Naive thymus-derived CD8-positive, alpha-beta T cell (primary cell): ENCODE measurements at regions not wholly inside any gene's neighbourhood (a gene's known extent, or its start where the extent isn't known, plus 50 kb on each side); places are given as distances from the start of the nearest gene placed in this dataset.

Experiments
- ATAC-seq, 2 donors: fragments of 150-1000 bp; cut with Tn5 transposase in 1 of 2; sonication (Bioruptor Pico), chemical (Tn5 transposase) in 1 of 2; 1 replicate in 1 of 2; 2 replicates in 1 of 2; pipeline ENCODE4 v1.10.0; 2021; ENCODE audit warnings: mild to moderate bottlenecking in 2 of 2, moderate library complexity in 2 of 2
- POLR2A ChIA-PET: fragments of 350-600 bp; sonication (Branson Sonifier 250); formaldehyde crosslinking; loops from one replicate; lab custom pipeline; 2021; ENCODE audit warnings: antibody characterized with exemption; lab: Charles Lee
- DNase-seq, 10 donors: peaks; one replicate each; pipeline versions ENCODE4 v3.0.0 to v3.0.0-alpha.2; 2020 to 2022
- H3K27ac Mint-ChIP-seq, 10 donors: one replicate each; pipeline ENCODE4 v1.8.0; 2020 to 2022; ENCODE audit warnings: mild to moderate bottlenecking in 10 of 10, mixed read lengths in 10 of 10, moderate library complexity in 4 of 10, inconsistent platforms in 1 of 10
- H3K27me3 Mint-ChIP-seq, 5 donors: one replicate each; pipeline ENCODE4 v1.8.0; 2021 to 2022; ENCODE audit warnings: mixed read lengths in 5 of 5
- H3K36me3 Mint-ChIP-seq, 3 donors: one replicate each; pipeline ENCODE4 v1.8.0; 2020 to 2022; ENCODE audit warnings: mixed read lengths in 3 of 3, mild to moderate bottlenecking in 2 of 3, inconsistent platforms in 1 of 3
- H3K4me1 Mint-ChIP-seq, 4 donors: one replicate each; pipeline ENCODE4 v1.8.0; 2021 to 2022; ENCODE audit warnings: mixed read lengths in 4 of 4
- H3K4me3 Mint-ChIP-seq, 10 donors: one replicate each; pipeline ENCODE4 v1.8.0; 2020 to 2022; ENCODE audit warnings: mild to moderate bottlenecking in 10 of 10, mixed read lengths in 10 of 10, moderate library complexity in 6 of 10, inconsistent platforms in 1 of 10
- H3K9me3 Mint-ChIP-seq, 9 donors: one replicate each; pipeline ENCODE4 v1.8.0; 2020 to 2022; ENCODE audit warnings: mixed read lengths in 9 of 9, mild to moderate bottlenecking in 3 of 9, inconsistent platforms in 1 of 9, moderate library complexity in 1 of 9

DNA sequence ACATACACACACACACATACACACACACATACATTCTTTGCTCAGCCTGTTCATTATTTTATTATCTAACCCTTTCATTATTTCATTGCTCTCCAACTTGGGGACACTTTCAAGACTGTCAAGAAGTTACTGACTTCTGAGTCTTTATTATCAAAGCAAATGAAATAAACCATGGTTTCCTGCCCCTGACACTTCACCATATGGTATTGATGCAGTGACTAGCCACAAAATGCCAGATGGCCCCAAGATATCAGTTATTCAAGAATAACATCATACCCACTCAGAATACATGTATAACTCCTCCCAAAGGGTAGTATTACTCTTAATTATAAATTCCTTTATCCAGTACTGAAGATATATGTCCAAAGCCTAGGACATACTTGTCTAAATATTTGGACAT is 197.3 kb downstream of the MRPL39 start:
- Mint-ChIP-seq H3K27ac (no peak overlapping the region), H3K4me3 (no peak overlapping the region)
- ATAC-seq: no peak

DNA sequence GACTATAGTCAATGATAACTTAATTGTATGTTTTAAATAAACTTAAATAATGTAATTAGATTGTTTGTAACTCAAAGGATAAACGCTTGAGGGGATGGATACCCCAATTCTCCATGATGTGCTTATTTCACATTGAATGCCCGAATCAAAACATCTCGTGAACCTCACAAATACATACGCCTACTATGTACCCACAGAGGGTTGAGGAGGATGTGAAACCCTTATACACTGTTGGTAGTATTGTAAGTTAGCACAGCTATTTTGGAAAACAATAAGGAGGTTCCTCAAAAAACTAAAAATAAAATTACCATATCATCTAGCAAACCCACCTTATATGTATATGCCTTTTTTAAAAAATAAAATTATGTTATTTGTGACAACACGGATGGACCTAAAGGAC is 198.6 kb downstream of the MRPL39 start:
- DNase-seq (no peak), ATAC-seq (no peak)
- Mint-ChIP-seq H3K4me1 (peaks cover 0 to 23% (median 0%) of the 10 kb centered on the region in 4 donors), H3K9me3 (no peaks in the 10 kb centered on the region), H3K4me3 (no peak overlapping the region), H3K36me3 (peaks cover 0 to under 1% (median 0%) of the 10 kb centered on the region in 3 donors), H3K27me3 (peaks cover 0 to 6% (median 0%) of the 10 kb centered on the region in 5 donors), H3K27ac (no peak overlapping the region)
- POLR2A ChIA-PET: no interaction called here

More for the DNA sequence above, 197.3 kb downstream of the MRPL39 start:
- peaks cover 0 to 11% (median 4%) of the 10 kb centered on the region in 3 donors for H3K36me3 Mint-ChIP-seq
- peaks cover 0 to 23% (median 0%) of the 10 kb centered on the region in 4 donors for H3K4me1 Mint-ChIP-seq
- POLR2A ChIA-PET: no interaction called here
- DNase-seq: no peak
- peaks cover 0 to 11% (median 0%) of the 10 kb centered on the region in 9 donors for H3K9me3 Mint-ChIP-seq
- H3K27me3 Mint-ChIP-seq: peaks cover 0 to 6% (median 0%) of the 10 kb centered on the region in 5 donors

DNA sequence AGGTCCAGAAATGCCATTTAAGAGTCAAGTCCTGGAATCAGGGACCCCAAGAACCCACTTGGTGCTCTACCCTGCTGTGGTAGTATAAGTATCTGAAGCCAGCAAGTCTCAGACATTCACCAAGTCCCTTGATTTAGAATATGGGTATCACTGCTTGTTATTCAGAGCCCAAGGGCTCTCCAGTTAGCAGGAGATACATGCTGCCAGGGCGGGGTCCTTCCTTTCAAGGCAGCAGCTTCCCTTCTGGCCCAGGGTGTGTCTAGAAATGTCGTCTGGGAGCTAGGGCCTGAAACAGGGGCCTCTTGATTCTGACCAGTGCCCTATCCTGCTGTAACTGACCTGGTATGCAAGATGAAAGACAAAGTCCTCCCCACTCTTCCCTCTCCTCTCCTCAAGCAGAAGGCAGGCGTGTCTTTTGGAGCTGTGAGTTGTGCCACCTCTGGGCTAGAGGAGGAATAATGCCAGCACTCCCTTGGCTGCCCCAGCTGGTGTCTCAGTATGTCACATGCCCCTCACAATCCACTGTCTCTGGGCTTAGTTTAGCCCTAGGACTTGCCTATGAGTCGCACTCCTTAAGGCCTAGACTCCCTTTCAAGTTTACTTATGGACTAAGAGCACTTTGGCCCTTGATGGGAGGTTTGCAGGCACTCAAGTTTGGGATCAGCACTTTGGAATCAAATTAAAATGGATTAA is 200.2 kb downstream of the MRPL39 start:
- ATAC-seq: no peak
- POLR2A ChIA-PET: no interaction called here
- Mint-ChIP-seq H3K27me3 (peaks cover 0 to 8% (median 0%) of the 10 kb centered on the region in 5 donors), H3K36me3 (no peaks in the 10 kb centered on the region), H3K4me3 (no peak overlapping the region), H3K27ac (no peak overlapping the region), H3K9me3 (no peaks in the 10 kb centered on the region), H3K4me1 (peaks cover 0 to 23% (median 0%) of the 10 kb centered on the region in 4 donors)
- DNase-seq: no peak

- no peak for ATAC-seq
- H3K27ac Mint-ChIP-seq: no peak overlapping the region
These were observed 201.3 kb downstream of the MRPL39 start for GRCh38 chr21:25405984-25406383.

DNA sequence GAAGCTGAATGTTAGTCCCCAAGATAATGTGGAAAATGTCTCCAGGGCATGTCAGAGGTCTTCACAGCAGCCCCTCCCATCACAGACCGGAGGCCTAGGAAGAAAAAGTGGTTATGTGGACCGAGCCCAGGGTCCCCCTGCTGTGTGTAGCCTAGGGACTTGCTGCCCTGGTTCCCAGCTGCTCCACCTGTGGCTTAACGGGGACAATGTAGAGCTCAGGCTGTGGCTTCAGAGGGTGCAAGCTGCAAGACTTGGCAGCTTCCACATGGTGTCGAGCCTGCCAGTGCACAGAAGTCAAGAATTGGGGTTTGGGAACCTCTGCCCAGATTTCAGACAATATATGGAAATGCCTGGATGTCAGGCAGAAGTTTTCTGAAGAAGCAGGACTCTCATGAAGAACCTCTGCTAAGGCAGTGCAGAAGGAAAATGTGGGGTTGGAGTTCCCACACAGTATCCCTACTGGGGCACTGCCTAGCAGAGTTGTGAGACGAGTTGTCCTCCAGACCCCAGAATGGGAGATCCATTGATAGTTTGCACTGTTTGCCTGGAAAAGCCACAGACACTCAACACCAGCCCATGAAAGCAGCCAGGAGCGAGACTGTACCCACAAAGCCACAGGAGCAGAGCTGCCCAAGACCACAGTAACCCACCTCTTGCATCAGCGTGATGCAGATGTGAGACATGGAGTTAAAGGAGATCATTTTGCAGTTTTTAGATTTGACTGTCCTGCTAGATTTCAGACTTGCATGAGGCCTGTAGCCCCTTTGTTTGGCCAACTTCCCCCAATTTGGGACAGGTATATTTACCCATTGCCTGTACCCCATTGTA is 204.9 kb downstream of the MRPL39 start:
- Mint-ChIP-seq H3K27ac (peak overlapping the region in 1 of 10 donors; percentile 43), H3K27me3 (peaks cover 0 to 14% (median 0%) of the 10 kb centered on the region in 5 donors), H3K4me1 (peaks cover 0 to 13% (median 0%) of the 10 kb centered on the region in 4 donors), H3K4me3 (no peak overlapping the region), H3K36me3 (no peaks in the 10 kb centered on the region), H3K9me3 (no peaks in the 10 kb centered on the region)
- POLR2A ChIA-PET: no interaction called here
- DNase-seq: no peak
- ATAC-seq: no peak

More at GRCh38 chr21:25405984-25406383, 201.3 kb downstream of the MRPL39 start:
- no peak for DNase-seq
- POLR2A ChIA-PET: no interaction called here
- H3K4me1 Mint-ChIP-seq: peaks cover 0 to 23% (median 0%) of the 10 kb centered on the region in 4 donors
- no peak overlapping the region for H3K4me3 Mint-ChIP-seq
- H3K36me3 Mint-ChIP-seq: no peaks in the 10 kb centered on the region
- no peaks in the 10 kb centered on the region for H3K9me3 Mint-ChIP-seq
- peaks cover 0 to 13% (median 0%) of the 10 kb centered on the region in 5 donors for H3K27me3 Mint-ChIP-seq

DNA sequence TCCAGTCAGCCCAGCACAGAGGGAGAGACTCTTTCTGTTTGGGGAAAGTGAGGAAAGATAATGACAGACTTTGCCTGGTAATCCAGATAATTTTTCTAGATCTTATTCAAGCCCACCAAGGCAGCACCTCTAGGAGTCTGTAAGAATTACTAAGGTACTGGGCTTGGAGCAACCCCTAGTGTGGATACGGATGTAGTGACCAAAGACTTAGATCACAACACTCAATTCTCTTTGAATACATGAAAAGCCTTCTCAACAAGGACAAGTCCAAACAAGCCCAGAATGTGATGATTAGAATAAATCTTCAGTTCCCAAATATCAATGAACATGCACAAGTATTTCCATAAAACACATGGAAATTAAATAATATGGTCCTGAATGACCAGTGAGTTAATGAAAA is 206.9 kb downstream of the MRPL39 start:
- H3K36me3 Mint-ChIP-seq: no peaks in the 10 kb centered on the region
- ATAC-seq (no peak), DNase-seq (no peak)
- peaks cover 0 to 4% (median 0%) of the 10 kb centered on the region in 4 donors for H3K4me1 Mint-ChIP-seq
- POLR2A ChIA-PET: no interaction called here
- H3K4me3 Mint-ChIP-seq: no peak overlapping the region
- H3K27me3 Mint-ChIP-seq: peaks cover 0 to 11% (median 0%) of the 10 kb centered on the region in 5 donors
- no peak overlapping the region for H3K27ac Mint-ChIP-seq
- no peaks in the 10 kb centered on the region for H3K9me3 Mint-ChIP-seq

GRCh38 chr21:25398630-25399029 is 208.7 kb downstream of the MRPL39 start:
- peaks cover 0 to 4% (median 0%) of the 10 kb centered on the region in 4 donors for H3K4me1 Mint-ChIP-seq
- no peaks in the 10 kb centered on the region for H3K36me3 Mint-ChIP-seq
- ATAC-seq: no peak
- peaks cover 0 to 11% (median 0%) of the 10 kb centered on the region in 5 donors for H3K27me3 Mint-ChIP-seq
- no peak overlapping the region for H3K4me3 Mint-ChIP-seq
- POLR2A ChIA-PET: no interaction called here
- DNase-seq: no peak
- no peak overlapping the region for H3K27ac Mint-ChIP-seq
- no peaks in the 10 kb centered on the region for H3K9me3 Mint-ChIP-seq

DNA sequence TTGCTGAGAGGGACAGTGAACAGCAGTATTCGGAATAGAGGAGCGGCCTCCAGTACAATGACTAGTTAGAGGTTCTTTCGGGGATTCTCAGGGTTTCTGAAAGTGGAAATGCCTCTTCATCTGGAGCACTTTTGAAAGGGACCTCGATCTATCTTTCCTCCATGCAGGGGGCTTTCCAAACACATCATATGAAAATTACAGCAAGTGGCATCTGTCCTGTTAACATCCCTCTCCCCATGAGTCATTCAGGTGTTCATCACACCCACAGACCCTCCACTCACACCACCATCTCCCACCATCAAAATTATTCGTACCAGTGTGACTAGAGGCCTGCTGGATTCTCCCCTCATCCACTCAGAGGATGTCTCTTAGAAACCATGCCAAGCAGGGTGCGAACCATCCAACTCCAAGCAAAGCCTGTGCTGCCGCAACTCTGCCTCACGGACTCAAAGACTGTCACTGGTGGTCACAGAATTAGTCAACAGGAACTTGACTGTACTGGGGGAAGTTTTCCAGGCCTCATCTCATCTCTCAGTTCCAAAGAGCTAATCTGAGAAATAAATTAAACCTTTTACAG is 211.1 kb downstream of the MRPL39 start:
- Mint-ChIP-seq H3K4me3 (peak overlapping the region in 1 of 10 donors; percentile 50), H3K27ac (no peak overlapping the region), H3K27me3 (peaks cover 0 to 3% (median 0%) of the 10 kb centered on the region in 5 donors), H3K4me1 (peaks cover 0 to 4% (median 0%) of the 10 kb centered on the region in 4 donors), H3K36me3 (no peaks in the 10 kb centered on the region), H3K9me3 (no peaks in the 10 kb centered on the region)
- ATAC-seq (no peak), DNase-seq (no peak)
- POLR2A ChIA-PET: interaction anchor here (1.0 kb wide), 1 partner anchor 50 kb away, joined by 3 read pairs; no protein-coding TSS in a partner anchor

- Mint-ChIP-seq H3K4me3 (no peak overlapping the region), H3K27ac (no peak overlapping the region), H3K9me3 (no peaks in the 10 kb centered on the region), H3K36me3 (no peaks in the 10 kb centered on the region), H3K4me1 (peaks cover 0 to 4% (median 0%) of the 10 kb centered on the region in 4 donors), H3K27me3 (peaks cover 0 to 7% (median 0%) of the 10 kb centered on the region in 5 donors)
- POLR2A ChIA-PET: no interaction called here
- no peak for ATAC-seq
- no peak for DNase-seq
These were observed 215.5 kb downstream of the MRPL39 start for GRCh38 chr21:25391777-25392176.

DNA sequence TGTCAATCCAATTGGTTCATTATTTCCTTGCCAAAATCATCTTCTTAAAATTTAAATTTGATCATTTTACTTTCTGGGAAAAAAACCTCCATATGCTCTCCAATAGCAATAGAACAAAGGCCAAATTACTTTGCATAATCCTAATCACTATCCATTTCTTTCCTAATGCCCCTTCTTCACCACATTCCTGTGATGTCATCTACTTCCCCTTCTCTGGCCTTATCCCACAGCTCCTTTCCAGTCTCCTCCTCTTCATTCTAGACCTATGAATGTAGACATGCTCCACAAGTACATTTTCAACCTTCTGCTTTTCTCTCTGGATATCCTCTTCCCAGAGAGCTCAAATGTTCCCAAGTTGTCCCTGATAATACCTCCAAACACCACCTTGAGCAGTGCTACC is 216.6 kb downstream of the MRPL39 start:
- Mint-ChIP-seq H3K36me3 (no peaks in the 10 kb centered on the region), H3K27me3 (peaks cover 0 to 11% (median 0%) of the 10 kb centered on the region in 5 donors), H3K4me1 (peaks cover 0 to 5% (median 3%) of the 10 kb centered on the region in 4 donors), H3K4me3 (no peak overlapping the region), H3K9me3 (no peaks in the 10 kb centered on the region), H3K27ac (peak overlapping the region in 1 of 10 donors; percentile 11)
- POLR2A ChIA-PET: no interaction called here
- DNase-seq (no peak), ATAC-seq (no peak)

- peaks cover 2 to 13% (median 4%) of the 10 kb centered on the region in 4 donors for H3K4me1 Mint-ChIP-seq
- no peak overlapping the region for H3K4me3 Mint-ChIP-seq
- ATAC-seq (no peak), DNase-seq (no peak)
- no peak overlapping the region for H3K27ac Mint-ChIP-seq
- H3K36me3 Mint-ChIP-seq: no peaks in the 10 kb centered on the region
- POLR2A ChIA-PET: no interaction called here
- H3K27me3 Mint-ChIP-seq: peaks cover 0 to 11% (median 0%) of the 10 kb centered on the region in 5 donors
- no peaks in the 10 kb centered on the region for H3K9me3 Mint-ChIP-seq
These were observed 219.6 kb downstream of the MRPL39 start for GRCh38 chr21:25387665-25388064.

- no peak overlapping the region for H3K27ac Mint-ChIP-seq
- DNase-seq (peak in 3 of 10 donors; percentile 38 to 46 (median 40)), ATAC-seq (no peak)
- no peak overlapping the region for H3K4me3 Mint-ChIP-seq
- POLR2A ChIA-PET: interaction anchor here (0.6 kb wide), 1 partner anchor 1521 kb away, joined by 3 read pairs; no protein-coding TSS in a partner anchor
- no peaks in the 10 kb centered on the region for H3K36me3 Mint-ChIP-seq
- no peaks in the 10 kb centered on the region for H3K9me3 Mint-ChIP-seq
- H3K27me3 Mint-ChIP-seq: peaks cover 0 to 11% (median 0%) of the 10 kb centered on the region in 5 donors
- peaks cover 2 to 13% (median 4%) of the 10 kb centered on the region in 4 donors for H3K4me1 Mint-ChIP-seq
These were observed 221.3 kb downstream of the MRPL39 start for GRCh38 chr21:25385911-25386474.
